ENCODE measurements at regions not wholly inside any gene's neighbourhood (a gene's known extent, or its start where the extent isn't known, plus 50 kb on each side); places are given as distances from the start of the nearest gene placed in this dataset.

GRCh38 chr11:98053851-98054250, 966.9 kb upstream of the CNTN5 start:
- TF ChIP-seq, protein P1, sequence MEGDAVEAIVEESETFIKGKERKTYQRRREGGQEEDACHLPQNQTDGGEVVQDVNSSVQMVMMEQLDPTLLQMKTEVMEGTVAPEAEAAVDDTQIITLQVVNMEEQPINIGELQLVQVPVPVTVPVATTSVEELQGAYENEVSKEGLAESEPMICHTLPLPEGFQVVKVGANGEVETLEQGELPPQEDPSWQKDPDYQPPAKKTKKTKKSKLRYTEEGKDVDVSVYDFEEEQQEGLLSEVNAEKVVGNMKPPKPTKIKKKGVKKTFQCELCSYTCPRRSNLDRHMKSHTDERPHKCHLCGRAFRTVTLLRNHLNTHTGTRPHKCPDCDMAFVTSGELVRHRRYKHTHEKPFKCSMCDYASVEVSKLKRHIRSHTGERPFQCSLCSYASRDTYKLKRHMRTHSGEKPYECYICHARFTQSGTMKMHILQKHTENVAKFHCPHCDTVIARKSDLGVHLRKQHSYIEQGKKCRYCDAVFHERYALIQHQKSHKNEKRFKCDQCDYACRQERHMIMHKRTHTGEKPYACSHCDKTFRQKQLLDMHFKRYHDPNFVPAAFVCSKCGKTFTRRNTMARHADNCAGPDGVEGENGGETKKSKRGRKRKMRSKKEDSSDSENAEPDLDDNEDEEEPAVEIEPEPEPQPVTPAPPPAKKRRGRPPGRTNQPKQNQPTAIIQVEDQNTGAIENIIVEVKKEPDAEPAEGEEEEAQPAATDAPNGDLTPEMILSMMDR (IDR thresholded peaks at IDR 0.05 in 4 of 5, conservative IDR thresholded peaks at IDR 0.05 in 1 of 5), result no peak
- TF ChIP-seq POLR2A (IDR thresholded peaks at IDR 0.05), result no peak

Data from gastrocnemius medialis (tissue), 4 donors.